NT2/D1 (cell line): ENCODE measurements at regions not wholly inside any gene's neighbourhood (a gene's known extent, or its start where the extent isn't known, plus 50 kb on each side); places are given as distances from the start of the nearest gene placed in this dataset.

ENCODE experiments used
- YY1 ChIP-seq: IDR thresholded peaks from 2 replicates; pipeline ENCODE4 v1.6.1; 2011; ENCODE audit not compliant: insufficient read length, insufficient read depth
- ZNF274 ChIP-seq: IDR thresholded peaks from 2 replicates; pipeline ENCODE4 v1.6.1; 2011; ENCODE audit warnings: mild to moderate bottlenecking, low read depth, low read length

GRCh38 chr1:187046293-187046692, 217.5 kb downstream of the PLA2G4A start:
- no peak for TF ChIP-seq ZNF274
- TF ChIP-seq YY1, result no peak
